ENCODE measurements at regions not wholly inside any gene's neighbourhood (a gene's known extent, or its start where the extent isn't known, plus 50 kb on each side); places are given as distances from the start of the nearest gene placed in this dataset.
A peak's percentile ranks its signal among the peaks of the same experiment; 100 is the strongest.

GRCh38 chr13:67416047-67416925 lies 186.2 kb upstream of the PCDH9 start:
- Histone ChIP-seq H4K8ac (ENCODE audit: low read depth, low read length) (no peak overlapping the region), H2BK120ac (ENCODE audit: low read depth, low read length) (no peak overlapping the region), H3K14ac (ENCODE audit: low read length) (no peak overlapping the region), H3K23ac (ENCODE audit: low read depth, low read length, poor library complexity) (no peak overlapping the region), H3K18ac (ENCODE audit: low read length) (peak overlapping the region; percentile 70), H2AK5ac (ENCODE audit: low read depth, low read length) (no peak overlapping the region), H2AFZ (ENCODE audit: low read length) (peak overlapping the region; percentile 41), H2BK15ac (ENCODE audit: low read length) (no peak overlapping the region), H3K27ac (replicated peaks; ENCODE audit: low read length) (no peak overlapping the region), H3K4me2 (ENCODE audit: insufficient read depth, low read length, poor library complexity, severe bottlenecking) (no peak overlapping the region), H3K4me3 (ENCODE audit: low read length in 2 of 2) (no peak overlapping the region), H3K36me3 (replicated peaks in 1 of 2; ENCODE audit: control insufficient read depth in 2 of 2, insufficient read depth in 2 of 2, low read length in 2 of 2) (no peaks in the 10 kb centered on the region), H2BK5ac (ENCODE audit: low read length) (no peak overlapping the region), H3K4me1 (ENCODE audit: control insufficient read depth in 2 of 2, insufficient read depth in 1 of 2, low read depth in 1 of 2, low read length in 2 of 2) (no peaks in the 10 kb centered on the region), H4K91ac (ENCODE audit: low read depth, low read length, poor library complexity) (no peak overlapping the region), H3K27me3 (ENCODE audit: control insufficient read depth in 3 of 3, insufficient read depth in 3 of 3, low read depth in 1 of 3, low read length in 3 of 3) (no peaks in the 10 kb centered on the region), H3K9me3 (replicated peaks in 1 of 2; ENCODE audit: control insufficient read depth in 2 of 2, insufficient read depth in 1 of 2, low read depth in 1 of 2, low read length in 2 of 2) (no peaks in the 10 kb centered on the region), H3K4ac (ENCODE audit: low read length) (no peak overlapping the region), H3K9ac (ENCODE audit: low read depth, low read length, poor library complexity) (no peak overlapping the region), H2BK12ac (ENCODE audit: low read length) (no peak overlapping the region), H3K79me1 (ENCODE audit: low read depth, low read length) (no peaks in the 10 kb centered on the region)
- WGBS, 2 donors (ENCODE audit: extremely low coverage in 2 of 2, insufficient read length in 2 of 2, insufficient replicate concordance in 1 of 2) = no CpG with 5 or more reads among the region's 9 CpGs
- peak; percentile 6 for DNase-seq (ENCODE audit: low spot score)

GRCh38 chr13:67410645-67411044 lies 180.5 kb upstream of the PCDH9 start:
- Histone ChIP-seq H3K4me3 (ENCODE audit: low read length in 2 of 2) (no peak overlapping the region), H2AK5ac (ENCODE audit: low read depth, low read length) (no peak overlapping the region), H3K9me3 (replicated peaks in 1 of 2; ENCODE audit: control insufficient read depth in 2 of 2, insufficient read depth in 1 of 2, low read depth in 1 of 2, low read length in 2 of 2) (no peaks in the 10 kb centered on the region), H3K4me2 (ENCODE audit: insufficient read depth, low read length, poor library complexity, severe bottlenecking) (no peak overlapping the region), H3K27me3 (ENCODE audit: control insufficient read depth in 3 of 3, insufficient read depth in 3 of 3, low read depth in 1 of 3, low read length in 3 of 3) (no peaks in the 10 kb centered on the region), H4K8ac (ENCODE audit: low read depth, low read length) (no peak overlapping the region), H3K9ac (ENCODE audit: low read depth, low read length, poor library complexity) (no peak overlapping the region), H3K27ac (replicated peaks; ENCODE audit: low read length) (no peak overlapping the region), H2BK12ac (ENCODE audit: low read length) (no peak overlapping the region), H3K79me1 (ENCODE audit: low read depth, low read length) (no peaks in the 10 kb centered on the region), H2BK120ac (ENCODE audit: low read depth, low read length) (no peak overlapping the region), H3K14ac (ENCODE audit: low read length) (no peak overlapping the region), H3K4ac (ENCODE audit: low read length) (no peak overlapping the region), H2AFZ (ENCODE audit: low read length) (peak overlapping the region; percentile 9), H4K91ac (ENCODE audit: low read depth, low read length, poor library complexity) (no peak overlapping the region), H3K18ac (ENCODE audit: low read length) (no peak overlapping the region), H3K23ac (ENCODE audit: low read depth, low read length, poor library complexity) (no peak overlapping the region), H2BK15ac (ENCODE audit: low read length) (no peak overlapping the region), H3K4me1 (ENCODE audit: control insufficient read depth in 2 of 2, insufficient read depth in 1 of 2, low read depth in 1 of 2, low read length in 2 of 2) (no peaks in the 10 kb centered on the region), H2BK5ac (ENCODE audit: low read length) (no peak overlapping the region), H3K36me3 (replicated peaks in 1 of 2; ENCODE audit: control insufficient read depth in 2 of 2, insufficient read depth in 2 of 2, low read length in 2 of 2) (no peaks in the 10 kb centered on the region)
- no CpG with 5 or more reads among the region's 1 CpG for WGBS, 2 donors (ENCODE audit: extremely low coverage in 2 of 2, insufficient read length in 2 of 2, insufficient replicate concordance in 1 of 2)
- peak; percentile 21 for DNase-seq (ENCODE audit: low spot score)

- no peak overlapping the region for H3K4ac ChIP-seq (ENCODE audit: low read length)
- no peak overlapping the region for H3K18ac ChIP-seq (ENCODE audit: low read length)
- H3K4me3 ChIP-seq (ENCODE audit: low read length in 2 of 2) = no peak overlapping the region
- H3K4me2 ChIP-seq (ENCODE audit: insufficient read depth, low read length, poor library complexity, severe bottlenecking) = no peak overlapping the region
- no peak for DNase-seq (ENCODE audit: low spot score)
- H4K8ac ChIP-seq (ENCODE audit: low read depth, low read length) = no peak overlapping the region
- no peak overlapping the region for H2AK5ac ChIP-seq (ENCODE audit: low read depth, low read length)
- H3K9me3 ChIP-seq (replicated peaks in 1 of 2; ENCODE audit: control insufficient read depth in 2 of 2, insufficient read depth in 1 of 2, low read depth in 1 of 2, low read length in 2 of 2) = no peaks in the 10 kb centered on the region
- no peaks in the 10 kb centered on the region for H3K4me1 ChIP-seq (ENCODE audit: control insufficient read depth in 2 of 2, insufficient read depth in 1 of 2, low read depth in 1 of 2, low read length in 2 of 2)
- H3K27ac ChIP-seq (replicated peaks; ENCODE audit: low read length) = no peak overlapping the region
- no peak overlapping the region for H3K9ac ChIP-seq (ENCODE audit: low read depth, low read length, poor library complexity)
- H2AFZ ChIP-seq (ENCODE audit: low read length) = no peak overlapping the region
- no peak overlapping the region for H2BK5ac ChIP-seq (ENCODE audit: low read length)
- H2BK15ac ChIP-seq (ENCODE audit: low read length) = no peak overlapping the region
- H3K27me3 ChIP-seq (ENCODE audit: control insufficient read depth in 3 of 3, insufficient read depth in 3 of 3, low read depth in 1 of 3, low read length in 3 of 3) = no peaks in the 10 kb centered on the region
- H3K79me1 ChIP-seq (ENCODE audit: low read depth, low read length) = no peaks in the 10 kb centered on the region
- H3K36me3 ChIP-seq (replicated peaks in 1 of 2; ENCODE audit: control insufficient read depth in 2 of 2, insufficient read depth in 2 of 2, low read length in 2 of 2) = no peaks in the 10 kb centered on the region
- H2BK12ac ChIP-seq (ENCODE audit: low read length) = no peak overlapping the region
- H2BK120ac ChIP-seq (ENCODE audit: low read depth, low read length) = no peak overlapping the region
- no CpG with 5 or more reads among the region's 1 CpG for WGBS, 2 donors (ENCODE audit: extremely low coverage in 2 of 2, insufficient read length in 2 of 2, insufficient replicate concordance in 1 of 2)
- no peak overlapping the region for H3K23ac ChIP-seq (ENCODE audit: low read depth, low read length, poor library complexity)
- H3K14ac ChIP-seq (ENCODE audit: low read length) = no peak overlapping the region
- H4K91ac ChIP-seq (ENCODE audit: low read depth, low read length, poor library complexity) = no peak overlapping the region
Observed at GRCh38 chr13:67408798-67409197, 178.7 kb upstream of the PCDH9 start.

- Histone ChIP-seq H3K4me3 (ENCODE audit: low read length in 2 of 2) (no peak overlapping the region), H2BK5ac (ENCODE audit: low read length) (no peak overlapping the region), H2BK120ac (ENCODE audit: low read depth, low read length) (no peak overlapping the region), H2AFZ (ENCODE audit: low read length) (no peak overlapping the region), H3K27me3 (ENCODE audit: control insufficient read depth in 3 of 3, insufficient read depth in 3 of 3, low read depth in 1 of 3, low read length in 3 of 3) (no peaks in the 10 kb centered on the region), H3K9me3 (replicated peaks in 1 of 2; ENCODE audit: control insufficient read depth in 2 of 2, insufficient read depth in 1 of 2, low read depth in 1 of 2, low read length in 2 of 2) (peaks cover 0 to 5% of the 10 kb centered on the region in 2 donors), H4K8ac (ENCODE audit: low read depth, low read length) (no peak overlapping the region), H3K4me1 (ENCODE audit: control insufficient read depth in 2 of 2, insufficient read depth in 1 of 2, low read depth in 1 of 2, low read length in 2 of 2) (no peaks in the 10 kb centered on the region), H2AK5ac (ENCODE audit: low read depth, low read length) (no peak overlapping the region), H3K4ac (ENCODE audit: low read length) (no peak overlapping the region), H2BK12ac (ENCODE audit: low read length) (no peak overlapping the region), H3K9ac (ENCODE audit: low read depth, low read length, poor library complexity) (no peak overlapping the region), H4K91ac (ENCODE audit: low read depth, low read length, poor library complexity) (no peak overlapping the region), H2BK15ac (ENCODE audit: low read length) (no peak overlapping the region), H3K4me2 (ENCODE audit: insufficient read depth, low read length, poor library complexity, severe bottlenecking) (no peak overlapping the region), H3K18ac (ENCODE audit: low read length) (no peak overlapping the region), H3K23ac (ENCODE audit: low read depth, low read length, poor library complexity) (no peak overlapping the region), H3K36me3 (replicated peaks in 1 of 2; ENCODE audit: control insufficient read depth in 2 of 2, insufficient read depth in 2 of 2, low read length in 2 of 2) (no peaks in the 10 kb centered on the region), H3K14ac (ENCODE audit: low read length) (no peak overlapping the region), H3K27ac (replicated peaks; ENCODE audit: low read length) (no peak overlapping the region), H3K79me1 (ENCODE audit: low read depth, low read length) (no peaks in the 10 kb centered on the region)
- DNase-seq (ENCODE audit: low spot score) = no peak
- no CpG with 5 or more reads among the region's 7 CpGs for WGBS, 2 donors (ENCODE audit: extremely low coverage in 2 of 2, insufficient read length in 2 of 2, insufficient replicate concordance in 1 of 2)
Observed at GRCh38 chr13:67402546-67402945, 172.4 kb upstream of the PCDH9 start.
